DMS 273 (cell line): ENCODE measurements at regions not wholly inside any gene's neighbourhood (a gene's known extent, or its start where the extent isn't known, plus 50 kb on each side); places are given as distances from the start of the nearest gene placed in this dataset.

Experiments used
- DNase-seq: peaks from one replicate; lab custom pipeline; 2025; ENCODE audit not compliant: unreplicated experiment; lab: John Stamatoyannopoulos, UW

DNA sequence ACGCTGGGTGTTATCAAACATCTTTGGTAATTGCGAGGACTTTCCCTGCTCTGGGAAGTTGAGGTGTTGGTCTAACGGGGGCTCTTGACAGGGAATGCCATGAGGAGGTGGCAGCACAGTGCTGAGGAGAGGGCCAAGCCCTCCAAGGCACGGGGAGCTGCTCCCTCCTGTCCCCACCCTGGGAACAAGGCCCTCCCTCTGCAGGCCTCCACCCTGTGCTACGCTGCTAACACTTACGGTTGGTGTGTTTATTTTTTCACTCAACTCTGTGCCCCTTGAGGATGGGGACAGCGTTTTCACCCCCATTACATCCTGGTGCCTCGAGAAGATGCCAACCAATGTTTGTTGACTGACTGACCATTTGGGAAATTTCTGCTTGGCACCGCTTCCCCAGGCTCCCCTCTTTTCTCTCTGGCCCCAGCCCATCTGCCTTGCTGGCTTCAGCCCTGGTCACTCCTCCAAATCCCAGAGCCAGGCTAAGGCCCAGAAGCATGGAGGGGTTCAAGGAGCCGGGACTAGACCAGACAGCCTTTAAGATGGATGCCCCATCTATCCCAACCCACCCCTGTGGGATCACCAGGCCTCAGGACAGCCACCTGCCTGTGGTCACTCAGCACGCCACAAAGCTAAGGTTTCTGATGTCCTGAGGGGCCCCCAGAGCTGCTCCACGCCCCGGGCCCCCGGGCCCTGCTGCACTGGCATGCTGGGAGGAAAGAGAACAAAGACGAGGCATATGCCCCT lies 125.7 kb downstream of the BARX1 start:
- no peak for DNase-seq

DNA sequence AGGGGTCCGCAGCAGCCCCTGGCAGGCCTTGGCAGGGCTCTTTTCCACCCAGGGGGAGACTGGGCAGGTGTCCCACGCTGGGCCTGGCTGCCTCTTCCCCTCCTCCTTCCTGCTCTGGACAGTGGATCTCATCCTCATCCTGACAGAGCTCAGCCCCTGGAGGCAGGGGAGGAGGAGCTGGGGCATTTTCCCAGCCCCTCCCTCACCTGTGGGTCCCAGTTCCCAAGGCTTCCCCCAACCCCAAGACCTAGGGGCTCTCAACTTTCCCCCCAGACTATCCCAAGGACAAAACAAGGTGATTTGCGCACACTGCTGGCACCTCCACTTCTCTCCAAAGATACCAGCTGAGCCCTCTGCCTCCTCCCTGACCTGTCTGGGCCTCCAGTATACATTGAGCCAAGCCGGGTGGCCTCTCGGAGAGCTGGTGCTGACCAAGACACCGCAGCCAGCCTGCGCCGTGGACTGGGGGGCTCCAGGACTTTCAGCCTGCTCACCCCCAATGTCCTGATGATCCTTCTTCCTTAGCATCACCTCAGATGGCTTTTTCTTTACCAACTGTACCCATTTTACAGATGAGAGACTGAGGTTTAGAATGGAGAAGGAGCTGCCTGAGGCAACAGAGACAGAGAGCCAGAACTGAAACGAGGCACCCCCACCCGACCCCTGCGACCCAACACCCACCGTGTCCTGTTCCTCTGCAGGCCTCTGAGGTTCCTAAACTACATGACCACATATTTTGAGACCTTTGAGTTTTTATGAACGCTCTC lies 126.6 kb downstream of the BARX1 start:
- no peak for DNase-seq

DNA sequence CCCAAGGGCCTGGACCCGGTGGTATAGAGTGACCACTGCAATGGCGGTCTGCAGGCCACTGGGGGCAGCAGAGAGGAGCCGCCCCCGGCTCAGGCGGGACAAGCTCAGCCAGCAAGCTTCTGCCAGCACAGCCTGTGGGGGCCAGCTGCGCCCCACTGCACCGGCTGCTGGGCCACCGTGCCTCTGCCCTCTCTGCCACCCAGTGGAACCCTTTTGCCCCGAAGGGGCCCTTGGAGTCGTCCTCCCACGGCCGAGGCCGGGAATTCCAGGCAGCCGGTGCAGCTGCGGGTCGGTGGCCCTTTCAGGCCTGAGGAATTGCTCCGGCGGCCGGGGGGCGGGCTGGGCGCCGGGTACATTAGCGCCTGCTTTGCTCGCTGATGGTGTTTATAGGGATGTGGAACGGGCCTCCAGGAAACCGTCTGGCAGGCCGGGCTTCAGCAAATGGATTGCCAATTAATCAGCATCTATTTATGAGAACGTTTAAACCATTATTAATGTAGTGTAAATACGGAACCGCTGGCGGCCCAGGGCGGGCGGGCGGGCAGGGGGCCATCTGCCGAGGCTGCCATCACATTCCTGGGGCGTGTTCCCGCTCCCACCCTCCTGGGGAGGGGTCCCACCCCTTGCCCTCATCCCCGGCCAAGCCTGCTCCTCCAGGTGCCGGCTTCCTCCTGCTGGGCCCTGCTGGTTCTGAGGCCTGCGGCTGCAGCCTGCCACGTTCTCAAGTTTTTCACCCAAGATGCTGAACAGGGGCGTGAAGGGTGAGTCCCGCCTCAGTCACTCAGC lies 127.4 kb downstream of the BARX1 start:
- peak; percentile 76 for DNase-seq

- no peak for DNase-seq
Observed at GRCh38 chr9:93826905-93827544, 128.1 kb downstream of the BARX1 start.

DNA sequence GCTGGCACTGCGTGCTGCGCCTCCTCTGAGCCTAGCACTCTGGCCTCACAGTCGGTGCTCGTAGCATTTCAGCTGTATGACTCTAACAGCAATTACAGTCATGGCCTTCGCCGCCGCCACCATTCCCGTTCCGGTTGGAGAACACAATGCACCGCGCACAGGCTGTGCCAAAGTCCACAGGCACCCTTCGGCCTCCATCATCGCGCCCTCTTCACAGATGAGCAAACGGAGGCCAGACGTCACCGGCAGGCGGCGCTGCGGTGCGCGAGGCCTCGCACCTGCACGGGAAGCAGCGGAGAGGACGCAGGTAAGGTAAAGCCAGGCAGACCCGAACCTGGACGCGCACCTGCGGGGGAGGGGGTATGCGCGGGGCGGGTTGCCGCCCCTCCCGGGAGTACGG lies 128.9 kb downstream of the BARX1 start:
- no peak for DNase-seq

- no peak for DNase-seq
Observed at GRCh38 chr9:93825348-93826115, 129.6 kb downstream of the BARX1 start.

DNA sequence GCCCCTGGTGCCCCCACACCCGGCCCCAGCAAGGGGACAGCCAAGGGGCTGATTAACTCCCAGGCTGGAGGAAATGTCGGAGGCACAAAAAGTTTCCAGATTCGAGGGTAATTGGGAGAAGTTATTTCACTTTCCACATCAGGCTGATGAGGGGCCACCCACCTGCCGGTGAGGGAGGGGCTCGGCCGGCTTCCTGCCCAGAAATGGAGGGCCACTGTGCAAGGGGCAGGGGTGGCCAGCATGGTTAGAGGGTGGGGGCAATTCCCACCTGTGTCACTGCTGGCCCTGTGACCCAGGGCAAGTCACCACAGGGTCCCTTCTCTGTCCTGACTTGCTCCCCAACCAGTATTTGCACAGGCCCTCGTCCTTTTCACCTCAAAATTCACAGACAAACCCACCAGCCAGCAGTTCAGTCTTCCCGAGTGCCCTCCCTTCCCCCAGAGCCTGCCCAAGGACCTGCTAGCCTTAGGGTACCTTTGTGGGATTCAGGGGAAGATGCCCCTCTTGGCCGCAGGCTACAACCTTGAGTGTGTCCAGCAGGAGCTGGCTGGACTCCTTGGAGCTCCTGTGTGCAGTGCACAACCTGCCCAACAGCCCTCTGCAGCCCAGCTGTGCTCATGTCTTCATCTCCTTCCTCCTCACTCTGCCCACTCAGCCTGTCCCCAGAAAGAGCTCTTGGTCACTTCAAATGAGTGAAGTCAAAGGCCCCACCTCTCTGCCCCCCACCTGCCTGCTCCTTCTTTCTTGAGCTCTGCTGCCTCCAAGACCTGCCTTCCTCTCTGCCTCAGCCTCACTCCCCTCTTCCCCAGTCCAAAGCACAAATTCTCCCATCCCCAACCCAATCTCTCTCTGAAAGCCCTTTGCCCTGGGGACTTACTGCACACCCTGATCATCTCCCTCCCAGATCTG lies 130.5 kb downstream of the BARX1 start:
- no peak for DNase-seq

DNA sequence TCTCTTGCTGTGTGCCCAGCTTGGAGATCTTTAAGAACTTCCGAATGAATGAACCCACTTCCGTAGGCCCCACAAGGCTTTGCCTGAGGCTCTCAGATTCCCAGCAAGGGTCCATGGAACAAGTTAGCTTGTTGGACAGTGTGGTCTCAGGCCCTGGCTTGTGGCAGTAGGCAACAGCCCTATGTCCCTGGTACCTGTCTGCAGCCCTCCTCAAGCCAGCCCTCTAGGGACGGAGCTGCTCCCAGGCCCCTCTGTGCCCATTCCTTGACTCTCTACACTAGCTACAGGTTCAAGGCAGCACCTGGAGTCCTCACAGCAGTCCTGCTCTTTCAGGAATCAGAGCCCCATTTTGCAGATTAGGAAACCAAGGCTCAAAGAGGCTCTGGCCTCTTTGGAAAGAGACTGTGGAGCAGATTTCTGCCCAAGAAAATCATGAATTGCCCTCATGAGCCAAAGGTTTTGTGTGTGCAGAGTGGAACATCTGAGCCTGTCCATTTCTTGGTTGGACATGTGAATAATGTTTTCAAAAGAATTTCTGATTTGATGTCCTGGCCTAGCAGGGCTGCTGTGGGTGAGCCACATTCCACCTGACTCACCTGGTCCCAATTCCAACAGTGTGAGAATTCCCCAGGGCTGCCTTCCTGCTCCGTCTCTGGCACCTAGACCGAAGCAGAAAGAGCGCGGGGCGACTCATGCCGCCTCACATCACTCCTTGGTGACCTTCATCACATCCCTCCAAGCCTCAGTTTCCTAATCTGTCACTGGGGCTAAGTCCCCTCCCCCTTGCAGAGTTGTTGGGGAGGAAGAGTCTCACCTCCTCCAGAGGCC lies 131.7 kb downstream of the BARX1 start:
- DNase-seq, result no peak

DNA sequence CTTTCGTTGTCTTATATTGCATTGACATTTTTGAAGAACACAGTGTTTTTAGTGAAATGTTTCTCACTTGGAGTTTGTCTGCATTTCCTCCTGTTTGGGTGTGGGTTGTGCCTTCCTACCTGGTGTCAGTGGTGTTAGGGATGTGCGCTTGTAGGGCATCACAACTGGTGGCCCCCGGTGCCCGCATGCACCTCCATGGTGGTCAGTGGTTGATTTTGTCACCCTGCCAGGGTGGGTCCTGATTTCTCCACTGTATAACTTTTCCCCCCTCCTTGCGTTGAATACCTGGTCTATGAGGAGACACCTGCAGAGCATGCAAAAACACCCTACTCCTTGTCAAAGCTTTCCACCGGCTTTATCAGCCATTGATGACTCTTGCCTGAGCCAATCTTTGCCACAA lies 132.9 kb downstream of the BARX1 start:
- no peak for DNase-seq

GRCh38 chr9:93821307-93821703 lies 133.8 kb downstream of the BARX1 start:
- no peak for DNase-seq

GRCh38 chr9:93820667-93821306 lies 134.4 kb downstream of the BARX1 start:
- peak; percentile 49 for DNase-seq

GRCh38 chr9:93819905-93820304 lies 135.2 kb downstream of the BARX1 start:
- no peak for DNase-seq

DNA sequence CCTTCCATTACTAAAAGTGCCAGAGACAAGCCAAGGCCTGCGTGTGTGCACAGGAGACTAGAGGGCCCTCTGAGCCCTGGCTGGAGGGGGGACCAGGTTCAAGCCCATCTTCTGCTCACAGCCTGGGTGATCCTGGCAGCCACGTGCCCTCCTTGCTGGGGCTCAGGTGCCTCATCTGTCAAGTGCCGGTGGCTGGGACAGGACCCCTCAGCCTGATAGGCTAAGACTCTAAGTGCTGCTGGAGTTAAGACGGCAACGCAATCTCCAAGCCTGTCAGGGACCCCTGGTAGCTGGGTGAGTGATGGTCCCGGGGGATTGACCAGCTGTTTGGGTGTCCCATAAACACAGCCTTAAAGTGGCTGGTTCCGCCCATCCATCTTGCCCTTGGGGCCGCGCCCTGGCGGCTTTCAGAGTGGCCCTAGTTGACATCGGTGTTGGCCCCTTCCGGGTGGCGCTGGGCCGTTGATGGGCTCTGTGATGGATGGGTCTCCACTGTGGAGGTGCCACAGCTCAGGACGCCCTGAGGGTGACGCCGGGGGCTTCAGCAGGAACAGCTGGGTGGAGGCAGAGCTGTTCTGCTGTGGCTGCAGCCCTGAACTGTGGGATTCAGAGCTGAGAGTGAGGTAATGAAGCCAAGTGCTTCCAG lies 136.2 kb downstream of the BARX1 start:
- DNase-seq, result no peak

DNA sequence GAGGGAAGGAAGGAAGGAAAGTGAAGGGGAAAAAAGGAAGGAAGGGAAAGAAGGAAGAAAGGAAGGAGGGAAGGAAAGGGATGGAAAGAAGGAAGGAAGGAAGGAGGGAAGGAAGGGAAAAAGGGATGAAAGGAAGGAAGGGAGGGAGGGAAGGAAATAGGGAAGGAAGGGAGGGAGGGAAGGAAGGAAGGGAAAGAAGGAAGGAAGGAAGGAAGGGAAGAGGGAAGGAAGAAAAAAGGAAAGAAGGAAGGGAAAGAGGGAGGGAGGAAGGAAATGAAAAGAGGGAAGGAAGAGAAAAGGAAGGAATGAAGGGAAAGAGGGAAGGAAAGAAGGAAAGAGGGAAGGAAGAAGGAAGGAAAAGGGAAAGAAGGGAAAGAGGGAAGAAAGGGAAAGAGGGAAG lies 136.9 kb downstream of the BARX1 start:
- no peak for DNase-seq

- no peak for DNase-seq
Observed at GRCh38 chr9:93815677-93816076, 139.5 kb downstream of the BARX1 start.

DNA sequence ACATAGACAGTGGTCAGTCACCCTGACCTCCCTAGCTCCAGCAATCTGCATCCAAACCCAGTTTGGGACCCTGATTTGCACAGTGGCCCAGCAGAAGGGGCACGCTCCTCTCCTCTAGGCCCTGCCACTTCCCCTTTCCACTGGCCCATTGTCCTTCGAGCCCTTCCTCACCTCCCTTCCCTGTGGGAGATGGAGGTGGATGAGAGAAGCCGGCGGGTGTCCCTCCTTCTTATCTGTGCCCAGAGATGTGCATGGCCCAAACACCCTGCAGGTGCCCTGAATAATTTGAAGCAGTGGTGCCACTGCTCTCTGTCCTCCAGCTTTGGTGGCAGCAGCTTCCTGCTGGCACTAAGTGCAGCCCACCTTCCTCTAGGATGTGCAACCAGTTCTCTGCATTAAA lies 140.0 kb downstream of the BARX1 start:
- DNase-seq, result no peak

DNA sequence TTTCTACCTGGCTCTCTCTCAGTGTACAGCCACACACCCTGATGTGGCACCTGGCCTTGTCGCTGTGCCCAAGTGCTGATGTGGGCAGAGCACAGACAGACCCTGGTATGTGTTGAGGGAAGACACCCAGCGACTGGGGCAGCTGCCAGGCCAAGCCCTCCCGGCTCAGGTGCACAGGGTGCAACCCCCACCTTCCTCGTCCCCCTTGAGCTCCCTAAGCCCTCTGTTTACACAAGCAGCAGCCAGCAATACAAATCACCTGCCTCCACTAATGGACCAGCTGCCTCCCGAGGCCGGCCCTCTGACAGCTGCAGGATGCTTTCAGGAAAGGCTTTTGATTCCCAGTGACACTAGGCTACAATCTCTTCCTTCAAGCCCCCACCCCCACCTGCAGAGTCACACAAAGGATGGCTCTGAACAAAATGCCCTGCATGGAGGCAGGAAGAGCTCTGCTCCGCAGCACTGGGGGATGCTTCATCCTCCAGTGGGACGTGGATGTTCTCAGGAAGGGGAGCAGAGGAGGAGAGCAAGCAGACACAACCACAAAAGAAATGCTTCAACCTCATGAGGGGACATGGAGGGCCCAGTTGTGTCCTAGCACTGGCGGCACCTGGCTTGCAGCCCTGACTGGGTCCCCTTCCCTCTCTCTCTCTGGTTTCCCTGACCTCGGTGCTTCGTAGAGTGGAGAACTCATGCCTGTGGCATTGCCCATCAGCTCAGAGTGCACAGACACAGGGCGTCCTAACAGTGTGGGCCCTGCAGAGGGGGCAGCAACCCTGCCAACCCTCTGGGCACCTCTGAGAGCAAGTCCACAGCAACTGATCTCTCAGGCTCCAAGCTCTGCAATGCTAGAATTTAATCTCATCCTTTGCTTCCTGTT lies 140.8 kb downstream of the BARX1 start:
- DNase-seq, result peak; percentile 27
